HG03378 (cell line): ENCODE measurements at regions not wholly inside any gene's neighbourhood (a gene's known extent, or its start where the extent isn't known, plus 50 kb on each side); places are given as distances from the start of the nearest gene placed in this dataset.
"Not testable (repeated sequence)": the region's sequence is repeated elsewhere in the genome, so short reads cannot be mapped to it uniquely, and the experiment has no call there.

Experiments used
- ATAC-seq: cut with Tn5 transposase; IDR thresholded peaks from one replicate; pipeline ENCODE4 v1.9.1; 2021; ENCODE audit warnings: mild to moderate bottlenecking, moderate library complexity; ENCODE audit not compliant: unreplicated experiment

DNA sequence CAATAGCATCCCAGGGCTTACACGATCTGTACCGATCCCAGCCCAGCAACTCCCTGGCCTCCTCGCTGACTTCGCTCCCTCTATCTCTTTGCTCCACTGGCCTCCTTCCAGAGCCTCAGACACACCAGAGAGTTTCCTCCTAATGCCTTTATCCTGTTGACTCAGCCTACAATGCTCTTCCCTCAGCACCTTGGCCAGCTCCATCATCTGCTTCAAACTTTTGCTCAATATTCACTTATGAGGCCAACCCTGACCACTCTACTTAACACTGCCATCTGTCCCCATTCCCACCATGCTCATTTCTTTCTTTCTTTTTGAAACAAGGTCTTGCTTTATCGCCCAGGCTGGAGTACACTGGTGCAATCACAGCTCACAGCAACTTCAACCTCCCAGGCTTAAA is 180.9 kb downstream of the CEP170 start:
- not testable (repeated sequence) for ATAC-seq

DNA sequence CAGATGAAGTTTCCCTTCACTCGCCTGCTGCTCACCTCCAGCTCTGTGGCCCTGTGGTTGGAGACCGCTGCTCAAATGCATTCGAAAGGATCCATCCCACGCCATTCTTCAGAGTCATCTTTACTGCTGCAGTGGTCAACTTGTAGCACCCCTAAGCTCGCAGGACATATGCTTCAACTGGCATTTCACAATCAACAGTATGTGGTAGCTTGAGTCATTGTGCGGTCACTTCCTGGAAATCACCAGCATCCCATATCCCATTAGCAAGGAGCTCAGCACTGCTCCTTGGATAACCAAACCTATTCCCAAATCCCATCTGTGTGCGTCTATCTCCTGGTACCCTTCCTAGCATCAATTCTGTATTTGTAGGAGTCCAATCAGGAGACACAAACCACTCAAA is 188.0 kb downstream of the CEP170 start:
- not testable (repeated sequence) for ATAC-seq

DNA sequence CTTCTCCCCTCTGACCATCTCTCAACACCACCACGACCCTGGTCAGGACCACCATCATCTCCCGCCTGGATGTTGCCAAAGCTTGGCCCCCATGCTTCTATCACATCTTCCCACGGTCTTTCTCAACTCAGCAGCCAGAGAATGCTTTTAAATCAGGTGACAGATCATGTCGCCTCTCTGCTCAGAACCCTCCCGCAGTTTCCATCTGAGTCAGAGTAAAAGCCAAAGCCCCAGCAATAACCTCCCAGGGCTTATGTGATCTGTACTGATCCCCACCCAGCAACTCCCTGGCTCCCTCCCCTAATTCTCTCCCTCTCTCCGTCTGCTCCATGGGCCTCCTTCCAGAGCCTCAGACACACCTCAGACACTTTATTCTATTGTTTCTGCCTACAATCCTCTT is 193.1 kb downstream of the CEP170 start:
- ATAC-seq: not testable (repeated sequence)

DNA sequence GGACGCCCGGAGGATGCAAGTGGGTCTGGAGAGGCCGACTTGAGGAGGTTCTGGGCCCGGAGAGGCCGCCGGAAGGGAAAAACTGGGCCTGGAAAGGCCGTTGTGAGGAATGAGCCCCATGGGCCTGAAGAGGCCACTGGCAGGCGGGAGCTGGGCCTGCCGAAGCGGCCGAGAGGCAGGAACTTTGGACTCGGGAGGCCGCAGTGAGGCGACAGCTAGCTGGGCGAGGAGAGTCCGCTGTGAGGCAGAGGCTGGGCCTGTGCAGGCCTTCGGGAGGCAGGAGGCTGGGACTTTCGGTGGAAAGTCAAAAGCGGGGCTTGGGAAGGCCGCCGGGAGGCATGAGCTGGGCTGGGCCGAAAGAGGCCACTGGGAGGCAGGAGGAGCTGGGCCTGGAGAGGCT is 199.6 kb downstream of the CEP170 start:
- not testable (repeated sequence) for ATAC-seq

DNA sequence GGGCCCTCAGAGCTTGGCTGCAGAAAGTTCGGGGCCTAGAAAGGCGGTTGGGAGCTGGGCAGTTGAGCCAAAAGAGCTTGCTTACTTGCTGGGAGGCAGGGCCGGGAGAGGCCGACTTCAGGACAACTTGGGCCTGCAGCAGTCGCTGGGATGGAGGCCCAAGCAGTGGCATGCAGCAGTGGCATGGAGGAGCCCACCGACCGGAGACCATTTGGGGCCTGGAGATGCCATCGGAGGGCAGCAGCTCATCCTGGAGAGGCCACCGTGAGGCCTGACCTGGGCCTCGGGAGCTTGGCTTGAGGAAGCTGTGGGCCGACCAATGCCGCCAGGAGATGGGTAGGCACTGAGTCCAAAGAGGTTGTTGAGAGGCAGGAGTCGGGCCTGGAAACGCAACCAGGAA is 200.0 kb downstream of the CEP170 start:
- ATAC-seq: not testable (repeated sequence)

DNA sequence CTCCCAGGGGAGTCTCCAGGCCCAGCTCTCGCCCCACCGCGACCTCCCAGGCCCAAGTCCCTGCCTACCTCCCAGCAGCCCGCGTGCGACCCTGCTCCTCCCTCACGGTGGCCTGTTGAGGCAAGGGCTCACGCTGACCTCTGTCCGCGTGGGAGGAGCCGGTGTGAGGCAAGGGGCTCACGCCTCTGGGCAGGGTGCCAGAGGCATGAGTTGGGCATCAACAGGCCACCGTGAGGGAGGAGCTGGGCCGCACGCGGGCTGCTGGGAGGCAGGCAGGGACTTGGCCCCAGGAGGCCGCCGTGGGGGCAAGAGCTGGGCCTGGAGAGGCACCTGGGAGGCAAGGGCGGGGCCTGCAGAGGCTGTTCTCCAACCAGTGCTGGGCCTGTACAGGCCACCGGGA is 200.4 kb downstream of the CEP170 start:
- not testable (repeated sequence) for ATAC-seq

DNA sequence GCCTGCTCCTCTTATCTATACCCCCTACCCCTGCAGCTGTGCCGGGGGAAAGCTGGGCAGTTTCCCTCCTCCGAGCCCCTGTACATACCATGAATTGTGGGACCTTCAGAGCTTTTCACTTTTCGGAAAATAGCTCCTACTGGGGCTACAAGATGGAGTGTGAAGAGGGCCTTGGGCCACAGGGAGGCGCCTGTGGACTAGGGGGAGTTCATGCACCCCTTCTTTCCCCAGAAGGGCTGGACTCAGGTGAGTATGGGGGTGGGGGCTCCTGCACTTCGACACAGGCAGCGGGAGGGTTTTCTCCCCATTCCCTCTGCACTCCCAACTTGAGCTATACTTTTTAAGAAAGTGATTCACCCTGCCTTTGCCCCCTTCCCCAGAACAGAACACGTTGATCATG is 202.0 kb downstream of the CEP170 start:
- ATAC-seq: not testable (repeated sequence)

DNA sequence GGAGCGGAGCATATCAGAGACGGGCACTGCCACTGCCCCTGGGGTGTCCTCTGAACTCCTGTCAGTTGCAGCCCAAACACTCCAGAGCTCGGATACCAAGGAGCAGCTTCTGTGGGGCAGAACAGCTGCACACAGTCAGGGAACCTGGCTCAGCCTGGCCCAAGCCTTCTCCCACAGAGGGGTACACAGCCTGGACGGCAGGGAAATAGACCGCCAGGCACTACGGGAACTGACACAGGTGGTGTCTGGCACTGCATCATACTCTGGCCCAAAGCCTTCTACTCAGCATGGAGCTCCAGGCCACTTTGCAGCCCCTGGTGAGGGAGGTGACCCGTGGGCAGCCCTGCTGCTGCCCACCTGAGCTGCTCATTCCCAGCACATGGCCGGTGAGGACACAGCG is 204.5 kb downstream of the CEP170 start:
- not testable (repeated sequence) for ATAC-seq

DNA sequence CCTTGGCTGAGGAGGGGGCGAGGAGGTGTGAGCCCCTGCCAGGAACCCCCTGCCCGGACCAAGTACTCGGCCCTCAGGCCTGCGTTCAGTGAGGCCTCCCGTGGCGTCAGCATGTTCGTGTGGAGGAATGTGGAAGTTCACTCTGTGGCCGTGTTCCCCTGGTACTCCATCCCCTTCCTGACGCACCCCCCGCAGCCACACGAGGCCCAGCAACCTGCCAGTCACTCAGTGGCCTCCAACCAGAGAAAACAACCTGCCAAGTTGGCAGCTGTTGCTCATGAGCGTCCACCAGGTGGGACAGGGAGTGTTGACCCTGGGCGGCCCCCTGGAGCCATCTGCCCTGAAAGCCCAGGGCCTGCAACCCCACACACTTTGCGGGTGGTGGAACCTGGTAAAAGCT is 205.4 kb downstream of the CEP170 start:
- ATAC-seq: not testable (repeated sequence)

DNA sequence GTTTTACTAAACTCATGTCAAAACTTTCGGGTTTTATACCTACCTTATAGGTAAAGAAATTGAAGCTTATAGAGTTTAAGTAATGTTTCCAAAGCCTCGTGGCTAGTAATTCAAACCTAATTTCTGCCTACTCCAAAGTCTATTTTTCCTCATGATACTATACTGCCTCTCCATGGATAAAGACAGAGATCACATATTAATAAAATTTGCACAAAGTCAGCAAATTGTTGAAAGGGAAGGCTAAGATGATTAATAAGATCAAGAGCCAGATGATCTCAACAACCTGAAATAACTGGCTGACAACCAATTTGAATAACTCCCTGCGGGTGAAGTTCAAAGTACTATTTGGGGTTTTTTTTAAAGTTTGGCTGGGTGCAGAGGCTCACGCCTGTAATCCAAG is 233.7 kb downstream of the CEP170 start:
- not testable (repeated sequence) for ATAC-seq

DNA sequence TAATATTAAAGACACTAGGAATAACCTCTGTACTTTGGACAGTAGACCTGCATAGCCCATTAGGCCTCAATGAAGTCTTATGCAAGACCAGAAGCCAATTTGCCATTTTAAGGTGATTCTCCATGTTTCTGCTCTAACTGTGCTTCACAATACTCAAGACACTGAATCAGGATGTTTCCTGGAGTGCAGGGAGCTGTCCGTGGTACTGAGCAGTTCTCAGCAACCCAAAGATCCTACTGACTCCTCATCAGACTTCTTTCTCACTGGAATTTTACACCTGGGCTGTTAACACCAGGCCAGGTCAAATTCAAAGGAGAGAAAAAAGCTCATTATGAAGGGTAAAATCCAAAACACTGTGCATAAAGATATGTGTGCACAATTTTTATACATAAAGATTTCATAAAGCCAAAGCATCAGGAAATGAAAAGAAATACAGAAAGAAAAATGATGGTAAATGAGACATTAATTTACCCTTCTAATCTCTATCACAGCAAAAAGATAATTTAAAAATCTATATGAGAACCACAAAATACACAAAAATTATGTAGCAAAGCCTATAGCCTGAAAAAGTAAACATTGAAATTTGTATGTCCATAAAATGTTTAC is 235.9 kb downstream of the CEP170 start:
- not testable (repeated sequence) for ATAC-seq

DNA sequence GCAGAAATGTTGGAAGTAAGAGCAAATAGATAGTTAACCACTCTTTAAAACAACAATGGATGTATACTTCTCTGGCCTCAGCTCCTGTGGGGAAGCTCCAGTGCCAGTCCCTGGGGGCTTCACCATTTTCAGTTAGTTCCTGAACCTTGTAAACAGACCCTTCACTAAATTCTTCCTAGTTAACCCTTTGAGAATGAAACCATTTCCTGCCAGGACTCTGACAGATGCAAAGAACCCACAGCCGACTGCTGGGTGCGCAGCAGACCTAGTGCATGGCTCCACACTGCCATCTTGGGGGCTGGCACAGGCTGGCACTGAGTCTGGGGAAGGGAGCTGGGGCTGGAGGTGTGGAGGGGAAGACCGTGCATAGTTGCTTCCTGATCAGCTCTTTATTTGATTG is 244.4 kb downstream of the CEP170 start:
- not testable (repeated sequence) for ATAC-seq

DNA sequence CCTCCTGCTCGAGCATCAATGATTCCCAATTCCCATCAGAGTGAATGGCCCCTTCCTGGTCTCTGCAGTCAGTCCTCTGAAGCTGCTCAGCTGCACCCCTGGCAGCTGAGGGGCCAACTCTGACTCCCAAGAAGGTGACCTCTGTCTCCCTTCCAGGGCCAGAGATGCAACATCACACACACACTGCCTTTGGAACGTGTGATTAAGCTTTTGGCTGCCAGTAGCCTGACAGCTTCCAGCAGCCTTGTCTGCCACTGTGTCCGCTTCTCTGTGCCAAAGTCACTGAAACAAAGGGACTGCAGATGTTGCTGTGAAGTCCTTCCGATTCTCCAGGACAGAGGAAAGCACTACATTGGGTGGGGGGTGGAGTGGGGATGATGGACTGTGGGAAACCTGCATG is 254.1 kb downstream of the CEP170 start:
- not testable (repeated sequence) for ATAC-seq

DNA sequence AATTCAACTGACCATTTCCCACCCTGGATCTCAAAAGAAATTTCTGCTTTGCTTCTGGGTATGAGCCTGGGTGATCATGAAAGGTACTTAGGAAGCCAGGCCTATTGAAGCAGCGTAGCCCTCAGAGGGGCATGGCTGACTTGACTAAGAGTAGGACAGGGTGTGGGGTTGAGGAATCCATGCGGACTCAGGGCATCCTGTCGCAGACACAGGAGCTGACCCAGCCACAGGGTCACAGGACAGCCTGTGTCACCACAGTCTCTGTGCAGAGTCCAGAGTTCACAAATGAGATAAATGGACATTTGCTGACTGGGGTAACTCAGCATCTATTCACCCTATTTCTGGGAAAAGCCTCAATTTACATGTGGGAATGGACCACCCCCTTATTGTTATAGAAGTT is 262.3 kb downstream of the CEP170 start:
- ATAC-seq: not testable (repeated sequence)

DNA sequence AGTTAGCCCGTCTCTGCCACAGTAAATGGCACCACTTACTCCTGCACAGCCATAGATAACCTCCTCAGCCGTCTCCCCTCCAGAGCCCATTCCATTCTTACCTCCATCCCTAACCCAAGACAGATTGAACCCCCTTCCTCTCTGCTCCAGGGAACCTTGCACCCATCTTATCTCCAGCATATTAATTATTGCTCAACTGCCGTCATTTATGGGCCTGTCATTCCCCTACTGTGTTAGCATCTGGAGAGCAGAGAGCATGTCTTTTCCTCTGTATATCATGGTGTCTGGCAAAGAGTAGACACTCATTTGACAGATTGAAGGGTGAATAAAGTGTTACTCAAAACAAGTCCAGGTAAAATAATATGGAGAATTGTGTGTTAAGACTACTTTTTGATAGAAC is 270.0 kb downstream of the CEP170 start:
- not testable (repeated sequence) for ATAC-seq

DNA sequence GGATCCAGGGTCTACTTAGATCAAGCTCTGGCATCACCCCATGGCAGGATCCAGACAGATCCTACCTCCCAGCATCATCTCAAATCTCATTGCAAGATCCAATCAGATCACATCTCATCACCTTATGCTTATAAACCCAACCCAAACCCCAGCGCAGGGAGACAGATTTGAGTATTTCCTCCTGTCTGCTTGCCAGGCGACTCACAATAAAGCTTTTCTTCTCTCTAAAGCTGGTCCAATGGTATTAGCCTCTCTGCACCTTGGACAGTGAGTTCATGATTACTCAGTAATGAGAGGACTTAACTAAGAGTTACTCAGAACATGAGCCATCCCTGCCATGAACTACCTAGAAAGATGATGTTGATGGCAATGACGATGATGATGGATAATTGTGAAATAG is 281.7 kb downstream of the CEP170 start:
- not testable (repeated sequence) for ATAC-seq

DNA sequence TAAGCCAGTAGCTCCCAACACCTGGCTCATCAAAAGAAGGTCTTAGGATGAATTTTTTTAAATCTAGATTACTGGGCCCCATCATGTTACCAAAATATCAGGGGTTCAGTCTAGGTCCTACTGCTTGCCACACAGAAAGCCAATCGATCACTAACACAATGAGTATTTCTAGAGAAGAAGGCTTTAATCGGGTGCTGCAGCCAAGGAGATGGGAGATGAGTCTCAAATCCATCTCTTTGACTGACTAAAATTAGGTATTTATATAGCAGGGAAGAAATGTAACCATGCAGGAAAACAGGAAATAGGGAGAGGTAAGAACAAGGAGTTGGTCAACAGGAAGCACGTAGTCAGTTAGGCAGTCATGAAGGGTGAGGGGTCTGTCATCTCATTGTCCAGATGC is 288.2 kb downstream of the CEP170 start:
- ATAC-seq: no peak

DNA sequence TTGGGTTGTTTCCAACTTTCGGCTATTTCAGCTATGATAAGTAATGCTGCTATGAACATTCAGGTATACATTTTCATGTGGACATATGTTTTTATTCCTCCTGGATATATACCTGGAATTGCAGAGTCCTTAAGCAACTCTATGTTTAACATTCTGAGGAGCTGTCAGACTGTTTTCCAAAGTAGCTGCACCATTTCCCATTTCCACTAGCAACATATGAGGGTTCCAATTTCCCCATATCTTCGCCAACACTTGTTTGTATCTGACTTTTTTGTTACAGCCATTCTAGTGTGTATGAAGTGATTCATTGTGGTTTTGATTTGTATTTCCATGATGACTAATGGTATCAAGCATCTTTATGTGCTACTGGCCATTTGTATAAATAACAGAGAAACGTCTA is 295.7 kb downstream of the CEP170 start:
- not testable (repeated sequence) for ATAC-seq

DNA sequence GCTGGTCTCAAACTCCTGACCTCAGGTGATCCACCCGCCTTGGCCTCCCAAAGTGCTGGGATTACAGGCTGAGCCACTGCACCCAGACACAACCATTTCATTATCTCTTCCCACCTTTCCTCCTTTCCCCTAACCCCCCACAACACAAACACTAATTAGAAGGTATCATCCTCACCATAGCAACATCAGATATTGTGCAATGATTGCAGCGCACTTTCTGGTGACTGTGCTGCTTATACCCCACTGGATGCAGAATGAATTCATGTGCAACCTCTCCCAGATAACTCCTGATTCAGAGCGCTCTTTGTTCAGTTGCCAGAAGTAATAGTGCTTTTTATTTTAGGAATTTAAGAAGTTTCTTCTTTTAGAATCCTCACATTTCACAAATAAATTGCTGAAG is 300.1 kb downstream of the CEP170 start:
- not testable (repeated sequence) for ATAC-seq

DNA sequence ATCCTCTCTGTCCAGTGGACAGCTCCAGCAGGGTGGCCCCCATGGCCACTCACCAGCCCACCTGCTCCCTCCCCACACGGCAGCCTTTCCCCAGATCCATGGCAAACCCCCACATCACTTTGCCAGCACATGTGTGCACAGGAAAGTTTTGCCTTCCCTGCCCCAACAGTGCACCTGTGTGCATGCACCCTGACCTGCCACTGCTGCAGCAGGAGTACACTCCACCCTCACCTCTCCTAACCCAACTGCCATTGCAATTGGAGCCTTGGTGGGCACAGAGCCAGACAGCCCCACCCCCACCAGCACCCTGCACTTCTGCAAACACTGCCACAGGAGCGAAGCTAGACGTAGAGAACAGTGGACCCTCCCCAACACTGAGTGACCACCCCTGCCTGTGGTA is 308.9 kb downstream of the CEP170 start:
- no peak for ATAC-seq

DNA sequence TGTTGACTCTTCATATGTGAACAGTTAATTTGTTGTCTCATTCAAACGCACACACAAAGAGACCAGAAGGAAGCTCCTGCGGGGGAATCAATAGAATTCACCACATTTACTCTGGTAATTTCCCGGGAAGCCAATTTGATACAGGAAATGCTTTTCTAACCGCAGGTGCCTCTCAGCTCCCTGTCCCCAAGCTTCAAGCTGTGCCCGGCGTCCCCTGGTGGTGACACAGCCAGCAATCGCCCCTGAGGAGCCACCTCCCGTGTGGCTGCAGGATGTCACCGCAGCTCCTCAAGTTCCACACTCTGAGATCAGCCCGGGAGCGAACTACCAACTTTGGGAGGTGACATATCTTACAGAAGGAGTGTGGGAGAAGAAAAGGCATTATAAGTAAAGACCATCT is 318.4 kb downstream of the CEP170 start:
- ATAC-seq: not testable (repeated sequence)

DNA sequence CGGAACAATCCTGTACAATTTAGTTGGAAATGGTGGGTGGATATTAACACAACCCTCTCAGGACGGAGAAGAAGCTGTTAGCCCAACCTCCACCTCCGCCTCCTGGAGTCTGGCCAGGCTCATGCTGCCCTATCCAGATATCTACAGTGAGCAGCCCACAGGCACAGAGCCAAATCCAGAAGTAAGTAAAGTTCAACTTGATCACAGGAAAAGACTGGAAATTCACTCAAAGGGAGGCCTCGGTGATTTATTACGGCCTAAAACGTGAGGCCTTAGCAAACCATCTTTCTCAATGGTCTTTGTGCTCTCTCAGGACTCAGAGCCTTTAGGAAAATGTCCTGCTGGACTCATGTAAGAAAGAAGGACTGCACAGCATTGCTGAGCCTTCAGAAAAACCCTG is 330.4 kb downstream of the CEP170 start:
- ATAC-seq: not testable (repeated sequence)

DNA sequence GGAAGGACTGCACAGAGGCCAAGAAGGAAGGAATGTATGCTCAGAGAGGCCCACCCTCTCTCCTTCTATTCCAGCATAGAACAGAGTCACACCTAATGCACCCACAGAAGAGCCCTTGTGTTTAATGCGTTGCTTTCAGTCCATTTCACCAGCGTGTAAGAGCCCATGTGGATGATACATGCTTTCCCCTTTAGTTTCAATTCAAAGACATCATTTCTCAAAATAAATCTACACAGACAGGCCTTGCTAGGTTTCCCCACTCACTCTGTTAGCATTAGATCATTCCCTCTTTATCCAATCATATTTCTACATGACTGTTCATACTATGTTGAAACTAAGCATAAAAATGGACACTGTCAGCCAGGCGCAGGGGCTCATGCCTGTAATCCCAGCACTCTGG is 331.5 kb downstream of the CEP170 start:
- ATAC-seq: not testable (repeated sequence)
